Naive thymus-derived CD4-positive, alpha-beta T cell (primary cell): ENCODE measurements at regions not wholly inside any gene's neighbourhood (a gene's known extent, or its start where the extent isn't known, plus 50 kb on each side); places are given as distances from the start of the nearest gene placed in this dataset.
A peak's percentile ranks its signal among the peaks of the same experiment; 100 is the strongest.

Experiments used
- ATAC-seq: fragments of 150-1000 bp; cut with Tn5 transposase; 2 replicates; pipeline ENCODE4 v1.10.0; 2021; ENCODE audit warnings: mild to moderate bottlenecking, moderate library complexity
- CTCF ChIA-PET: fragments of 350-600 bp; sonication (Branson Sonifier 250); formaldehyde crosslinking; loops from one replicate; lab custom pipeline; 2021; ENCODE audit warnings: antibody characterized with exemption; lab: Charles Lee
- POLR2A ChIA-PET: fragments of 350-600 bp; sonication (Branson Sonifier 250); formaldehyde crosslinking; loops from one replicate; lab custom pipeline; 2021; ENCODE audit warnings: antibody characterized with exemption, inconsistent platforms; lab: Charles Lee
- DNase-seq, 9 donors: peaks; one replicate each; pipeline versions ENCODE4 v3.0.0 to v3.0.0-alpha.2; 2020 to 2022; ENCODE audit warnings: mixed read lengths in 1 of 9
- H3K27ac ChIP-seq: one replicate; pipeline ENCODE4 v1.7.0; 2013; ENCODE audit warnings: mild to moderate bottlenecking, low read depth, low read length, moderate library complexity
- H3K27me3 ChIP-seq, 2 donors: one replicate each; pipeline ENCODE4 v1.7.0; 2013; ENCODE audit warnings: low read length in 2 of 2, mild to moderate bottlenecking in 2 of 2, moderate library complexity in 2 of 2; ENCODE audit not compliant: control insufficient read depth in 2 of 2, insufficient read depth in 2 of 2
- H3K36me3 ChIP-seq, 3 experiments: 1 replicate in 2 of 3; 2 replicates in 1 of 3; pipeline ENCODE4 v1.7.0; 2013; ENCODE audit warnings: low read length in 3 of 3, mild to moderate bottlenecking in 3 of 3, moderate library complexity in 1 of 3; ENCODE audit not compliant: insufficient read depth in 3 of 3, control insufficient read depth in 2 of 3
- H3K4me1 ChIP-seq, 2 donors: one replicate each; pipeline ENCODE4 v1.7.0; 2013; ENCODE audit warnings: low read length in 2 of 2, mild to moderate bottlenecking in 2 of 2, moderate library complexity in 1 of 2; ENCODE audit not compliant: control insufficient read depth in 2 of 2, insufficient read depth in 2 of 2
- H3K4me3 ChIP-seq: 2 replicates; pipeline ENCODE4 v1.7.0; 2013; ENCODE audit warnings: mild to moderate bottlenecking, low read length
- H3K9me3 ChIP-seq, 3 experiments: 1 replicate in 2 of 3; 2 replicates in 1 of 3; pipeline ENCODE4 v1.7.0; 2013; ENCODE audit warnings: low read length in 3 of 3; ENCODE audit not compliant: control insufficient read depth in 2 of 3
- H3K27ac Mint-ChIP-seq, 9 donors: one replicate each; pipeline ENCODE4 v1.8.0; 2020 to 2022; ENCODE audit warnings: mixed read lengths in 9 of 9, mild to moderate bottlenecking in 8 of 9, moderate library complexity in 5 of 9, inconsistent platforms in 2 of 9
- H3K27me3 Mint-ChIP-seq, 5 donors: one replicate each; pipeline ENCODE4 v1.8.0; 2021 to 2022; ENCODE audit warnings: mixed read lengths in 5 of 5, mild to moderate bottlenecking in 1 of 5
- H3K36me3 Mint-ChIP-seq, 5 donors: one replicate each; pipeline ENCODE4 v1.8.0; 2020 to 2022; ENCODE audit warnings: mixed read lengths in 5 of 5, mild to moderate bottlenecking in 3 of 5, inconsistent platforms in 1 of 5
- H3K4me1 Mint-ChIP-seq, 7 donors: one replicate each; pipeline ENCODE4 v1.8.0; 2020 to 2022; ENCODE audit warnings: mixed read lengths in 7 of 7, mild to moderate bottlenecking in 3 of 7, inconsistent platforms in 1 of 7
- H3K4me3 Mint-ChIP-seq, 10 donors: one replicate each; pipeline ENCODE4 v1.8.0; 2020 to 2022; ENCODE audit warnings: mild to moderate bottlenecking in 10 of 10, mixed read lengths in 10 of 10, moderate library complexity in 6 of 10, inconsistent platforms in 2 of 10
- H3K9me3 Mint-ChIP-seq, 11 donors: one replicate each; pipeline ENCODE4 v1.8.0; 2020 to 2022; ENCODE audit warnings: mixed read lengths in 11 of 11, mild to moderate bottlenecking in 4 of 11, inconsistent platforms in 1 of 11, moderate library complexity in 1 of 11
- intact Hi-C, 2 donors: fragments of 100-400 bp; cut with micrococcal nuclease; formaldehyde crosslinking; loops; one replicate each; pipeline ENCODE4 v1.15.1; 2023

DNA sequence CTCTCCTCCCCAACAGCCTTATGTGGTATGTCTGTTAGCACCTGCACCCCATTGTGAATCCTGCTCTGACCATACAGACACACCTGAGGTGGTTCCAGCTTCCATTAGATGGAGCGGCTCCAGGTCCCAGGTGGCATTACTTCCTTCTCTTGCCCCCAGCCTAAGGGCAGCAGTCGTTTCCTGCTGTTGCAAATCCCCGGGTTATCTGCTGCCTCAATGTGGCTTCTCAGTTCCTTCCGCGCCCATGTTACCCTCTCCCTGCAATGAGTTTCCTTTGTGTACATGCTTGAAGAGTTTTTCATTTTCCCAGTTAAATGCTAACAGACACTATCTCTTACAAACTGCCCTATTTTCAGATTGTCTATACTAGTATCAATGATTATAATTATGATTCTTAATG is 62.8 kb upstream of the PRKCQ start:
- peaks cover 0 to 13% (median 0%) of the 10 kb centered on the region in 5 donors for H3K36me3 Mint-ChIP-seq
- no peaks in the 10 kb centered on the region for H3K27me3 ChIP-seq
- H3K27ac Mint-ChIP-seq, result peak overlapping the region in 7 of 9 donors; percentile 3 to 81 (median 56)
- ChIA-PET CTCF (interaction anchor here (0.8 to 1.6 kb wide), 2 partner anchors 42 to 50 kb away, joined by 3 to 6 read pairs; no protein-coding TSS in a partner anchor), POLR2A (interaction anchor here (1.1 to 1.9 kb wide), 3 partner anchors 35 to 60 kb away, joined by 3 to 10 read pairs (median 3); no protein-coding TSS in a partner anchor)
- peak overlapping the region in 5 of 10 donors; percentile 9 to 66 (median 13) for H3K4me3 Mint-ChIP-seq
- peaks cover 0 to 48% (median 35%) of the 10 kb centered on the region in 7 donors for H3K4me1 Mint-ChIP-seq
- H3K27ac ChIP-seq, result no peak overlapping the region
- H3K36me3 ChIP-seq, result no peaks in the 10 kb centered on the region
- no peaks in the 10 kb centered on the region for H3K9me3 ChIP-seq
- H3K4me1 ChIP-seq, result peaks cover 5 to 12% of the 10 kb centered on the region in 2 donors
- H3K27me3 Mint-ChIP-seq, result no peaks in the 10 kb centered on the region
- peaks cover 0 to 2% (median 0%) of the 10 kb centered on the region in 11 donors for H3K9me3 Mint-ChIP-seq
- intact Hi-C loops, result no loop called here
- H3K4me3 ChIP-seq, result no peak overlapping the region
- ATAC-seq (no peak), DNase-seq (no peak)

DNA sequence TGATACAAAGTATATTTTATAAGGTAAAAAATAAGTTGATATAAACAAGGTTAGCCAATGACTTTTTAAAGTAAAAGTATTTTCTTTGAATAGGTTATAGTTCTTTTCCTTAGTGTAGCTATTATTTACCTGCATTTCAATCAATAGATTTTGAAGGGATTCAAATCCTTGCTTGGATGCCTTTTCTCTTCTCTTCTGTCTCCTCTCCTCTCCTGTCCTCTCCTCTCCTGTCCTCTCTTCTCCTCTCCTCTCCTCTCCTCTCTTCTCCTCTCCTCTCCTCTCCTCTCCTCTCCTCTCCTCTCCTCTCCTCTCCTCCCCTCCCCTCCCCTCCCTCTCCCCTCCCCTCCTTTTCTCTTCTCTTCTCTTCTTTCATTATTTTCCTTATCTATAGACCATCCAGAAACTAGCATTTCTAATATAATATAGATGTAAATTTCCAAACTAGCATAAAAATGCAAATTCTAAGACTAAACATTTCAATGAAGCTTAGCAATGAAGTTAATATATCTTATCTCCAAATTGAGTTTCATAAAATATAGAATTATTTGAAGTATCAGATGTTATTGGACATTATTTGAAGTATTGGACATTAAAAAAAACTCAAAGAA is 60.5 kb upstream of the PRKCQ start:
- no peak for ATAC-seq
- intact Hi-C loops, result no loop called here
- H3K4me1 ChIP-seq, result peaks cover 9 to 12% of the 10 kb centered on the region in 2 donors
- ChIA-PET CTCF (interaction anchor here (0.6 to 1.6 kb wide), 2 partner anchors 7 to 445 kb away, joined by 4 to 5 read pairs; no protein-coding TSS in a partner anchor), POLR2A (no interaction called here)
- Mint-ChIP-seq H3K27ac (no peak overlapping the region), H3K36me3 (peaks cover 0 to 15% (median 0%) of the 10 kb centered on the region in 5 donors), H3K27me3 (no peaks in the 10 kb centered on the region), H3K4me3 (no peak overlapping the region), H3K9me3 (peaks cover 0 to 2% (median 0%) of the 10 kb centered on the region in 11 donors), H3K4me1 (peaks cover 10 to 57% (median 39%) of the 10 kb centered on the region in 7 donors)
- no peak overlapping the region for H3K27ac ChIP-seq
- peaks cover 0 to 3% (median 0%) of the 10 kb centered on the region in 3 experiments for H3K36me3 ChIP-seq
- no peaks in the 10 kb centered on the region for H3K27me3 ChIP-seq
- H3K9me3 ChIP-seq, result no peaks in the 10 kb centered on the region
- H3K4me3 ChIP-seq, result no peak overlapping the region
- DNase-seq, result no peak

DNA sequence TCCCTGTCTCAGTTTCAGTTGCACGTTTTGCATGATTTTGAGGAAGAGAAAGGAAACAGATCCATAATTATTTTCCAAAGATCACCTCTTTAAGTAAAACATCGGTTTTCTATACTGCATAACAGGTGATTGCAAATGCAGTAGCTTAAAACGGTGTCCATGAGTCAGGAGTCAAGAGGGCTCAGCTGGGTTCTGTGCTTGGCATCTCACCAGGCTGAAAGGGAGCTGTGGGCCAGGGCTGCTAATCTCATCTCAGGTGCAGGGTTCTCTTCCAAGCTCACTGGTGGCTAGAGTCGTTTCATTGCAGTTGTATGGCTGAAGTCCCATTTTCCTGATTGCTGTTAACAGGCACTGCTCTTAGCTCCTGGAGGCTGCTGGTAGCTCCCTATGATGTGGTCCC is 57.0 kb upstream of the PRKCQ start:
- no peaks in the 10 kb centered on the region for H3K27me3 ChIP-seq
- H3K36me3 Mint-ChIP-seq, result peaks cover 0 to 11% (median 0%) of the 10 kb centered on the region in 5 donors
- no peak overlapping the region for H3K4me3 Mint-ChIP-seq
- no peak overlapping the region for H3K4me3 ChIP-seq
- intact Hi-C loops, result no loop called here
- H3K36me3 ChIP-seq, result peaks cover 0 to 3% (median 0%) of the 10 kb centered on the region in 3 experiments
- no peak for DNase-seq
- H3K27ac ChIP-seq, result no peak overlapping the region
- H3K9me3 ChIP-seq, result no peaks in the 10 kb centered on the region
- H3K27ac Mint-ChIP-seq, result peak overlapping the region in 3 of 9 donors; percentile 52 to 85 (median 53)
- no peaks in the 10 kb centered on the region for H3K9me3 Mint-ChIP-seq
- ChIA-PET POLR2A (interaction anchor here (0.9 to 1.0 kb wide), 2 partner anchors 9 to 11 kb away, joined by 3 read pairs; no protein-coding TSS in a partner anchor), CTCF (interaction anchor here (0.6 kb wide), 1 partner anchor 120 kb away, joined by 3 read pairs; no protein-coding TSS in a partner anchor)
- peaks cover 10 to 41% (median 21%) of the 10 kb centered on the region in 7 donors for H3K4me1 Mint-ChIP-seq
- ATAC-seq, result no peak
- peaks cover 0 to 3% (median 0%) of the 10 kb centered on the region in 5 donors for H3K27me3 Mint-ChIP-seq
- peaks cover 0 to 4% of the 10 kb centered on the region in 2 donors for H3K4me1 ChIP-seq

DNA sequence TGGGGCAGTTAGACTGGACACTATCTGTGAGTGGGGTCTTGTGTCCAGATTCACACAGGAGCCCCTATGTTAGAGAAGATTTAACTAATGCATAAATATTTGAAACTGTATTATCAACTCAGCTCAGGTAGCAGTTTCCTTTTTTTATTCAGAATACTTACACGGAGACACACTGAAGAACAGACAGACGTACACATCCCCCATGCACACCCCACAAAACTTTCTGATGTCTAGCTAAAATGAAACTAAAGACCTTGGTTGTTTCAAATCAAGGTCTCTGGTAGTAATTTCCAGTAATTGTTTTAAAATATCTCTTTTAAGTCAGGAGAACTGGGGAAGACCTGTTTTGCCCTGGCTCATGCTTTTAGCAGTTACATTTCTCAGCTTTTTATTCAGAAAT is 55.7 kb upstream of the PRKCQ start:
- Histone ChIP-seq H3K36me3 (peaks cover 0 to 3% (median 0%) of the 10 kb centered on the region in 3 experiments), H3K27ac (no peak overlapping the region), H3K4me3 (no peak overlapping the region), H3K4me1 (peaks cover 0 to 4% of the 10 kb centered on the region in 2 donors), H3K27me3 (no peaks in the 10 kb centered on the region), H3K9me3 (no peaks in the 10 kb centered on the region)
- Mint-ChIP-seq H3K36me3 (peaks cover 0 to 9% (median 4%) of the 10 kb centered on the region in 5 donors), H3K27ac (peak overlapping the region in 7 of 9 donors; percentile 2 to 85 (median 49)), H3K4me1 (peaks cover 12 to 41% (median 21%) of the 10 kb centered on the region in 7 donors), H3K27me3 (peaks cover 0 to 3% (median 0%) of the 10 kb centered on the region in 5 donors), H3K4me3 (peak overlapping the region in 5 of 10 donors; percentile 28 to 53 (median 39)), H3K9me3 (no peaks in the 10 kb centered on the region)
- ChIA-PET CTCF (no interaction called here), POLR2A (no interaction called here)
- DNase-seq (peak in 2 of 9 donors; percentile 18 to 23), ATAC-seq (no peak)
- intact Hi-C loops, result no loop called here
